K562 (cell line): ENCODE measurements at regions not wholly inside any gene's neighbourhood (a gene's known extent, or its start where the extent isn't known, plus 50 kb on each side); places are given as distances from the start of the nearest gene placed in this dataset.

Experiments used
- EP300 ChIP-seq: IDR thresholded peaks from 2 replicates; pipeline ENCODE4 v1.6.1; 2012; ENCODE audit warnings: low read length, improper control_type of control experiment
- EZH2 ChIP-seq: IDR thresholded peaks from 2 replicates; pipeline ENCODE4 v1.6.1; 2012; ENCODE audit warnings: low read depth, mild to moderate bottlenecking, inconsistent platforms, low read length, borderline replicate concordance
- NCOR1 ChIP-seq: fragments of 450-650 bp; IDR thresholded peaks from 2 replicates; pipeline ENCODE4 v1.6.1; 2016; ENCODE audit warnings: mild to moderate bottlenecking, moderate library complexity
- NR2C2 ChIP-seq, 2 experiments: fragments of 200-800 bp in 1 of 2; sonication (Bioruptor generic) in 1 of 2; sonication (generic) in 1 of 2; formaldehyde crosslinking in 1 of 2; IDR thresholded peaks; 2 replicates each; pipeline versions ENCODE4 v1.6.1 to v1.8.0; 2016 to 2022; ENCODE audit warnings: mild to moderate bottlenecking in 1 of 2, missing compliant biosample characterization in 1 of 2, missing genetic modification characterization in 1 of 2, missing genetic modification reagents in 1 of 2
- TF ChIP-seq, protein P1 (sequence below), 3 experiments: IDR thresholded peaks in 2 of 3; conservative IDR thresholded peaks in 1 of 3; 2 replicates each; pipeline ENCODE4 v1.5.1; 2011 to 2012; ENCODE audit warnings: low read length in 3 of 3, mild to moderate bottlenecking in 3 of 3, control low read depth in 2 of 3, improper control_type of control experiment in 1 of 3, inconsistent platforms in 1 of 3, low read depth in 1 of 3, mixed read lengths in 1 of 3, moderate library complexity in 1 of 3; ENCODE audit not compliant: insufficient read depth in 2 of 3

DNA sequence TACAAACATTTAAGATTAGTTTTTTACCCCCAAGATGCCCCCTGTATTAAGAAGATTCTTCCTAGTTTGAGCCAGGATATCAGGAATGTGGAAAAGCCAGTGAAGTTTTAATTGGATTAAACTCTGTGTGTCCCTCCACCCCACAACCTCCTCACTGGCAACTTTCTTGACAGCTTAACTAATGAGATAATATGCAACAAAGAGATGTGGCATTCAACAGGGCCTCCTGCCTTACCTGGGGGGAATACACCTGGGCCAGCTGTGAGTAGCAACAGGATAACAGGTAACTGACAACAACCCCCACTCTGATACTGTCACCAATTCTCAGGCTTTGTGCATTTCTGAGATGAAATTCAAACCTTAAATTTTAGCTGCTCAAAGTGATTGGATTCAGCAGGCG is 512.3 kb downstream of the TFAP2B start:
- TF ChIP-seq EP300 (no peak), NCOR1 (no peak), EZH2 (no peak), NR2C2 (CRISPR knock-in tag; IDR thresholded peaks at IDR 0.05) (no peak), NR2C2 (tag; IDR thresholded peaks at IDR 0.05) (no peak)
- TF ChIP-seq, protein P1, sequence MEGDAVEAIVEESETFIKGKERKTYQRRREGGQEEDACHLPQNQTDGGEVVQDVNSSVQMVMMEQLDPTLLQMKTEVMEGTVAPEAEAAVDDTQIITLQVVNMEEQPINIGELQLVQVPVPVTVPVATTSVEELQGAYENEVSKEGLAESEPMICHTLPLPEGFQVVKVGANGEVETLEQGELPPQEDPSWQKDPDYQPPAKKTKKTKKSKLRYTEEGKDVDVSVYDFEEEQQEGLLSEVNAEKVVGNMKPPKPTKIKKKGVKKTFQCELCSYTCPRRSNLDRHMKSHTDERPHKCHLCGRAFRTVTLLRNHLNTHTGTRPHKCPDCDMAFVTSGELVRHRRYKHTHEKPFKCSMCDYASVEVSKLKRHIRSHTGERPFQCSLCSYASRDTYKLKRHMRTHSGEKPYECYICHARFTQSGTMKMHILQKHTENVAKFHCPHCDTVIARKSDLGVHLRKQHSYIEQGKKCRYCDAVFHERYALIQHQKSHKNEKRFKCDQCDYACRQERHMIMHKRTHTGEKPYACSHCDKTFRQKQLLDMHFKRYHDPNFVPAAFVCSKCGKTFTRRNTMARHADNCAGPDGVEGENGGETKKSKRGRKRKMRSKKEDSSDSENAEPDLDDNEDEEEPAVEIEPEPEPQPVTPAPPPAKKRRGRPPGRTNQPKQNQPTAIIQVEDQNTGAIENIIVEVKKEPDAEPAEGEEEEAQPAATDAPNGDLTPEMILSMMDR (IDR thresholded peaks at IDR 0.05 in 2 of 3, conservative IDR thresholded peaks at IDR 0.05 in 1 of 3; ENCODE audit: insufficient read depth in 2 of 3, low read depth in 1 of 3, low read length in 3 of 3), result no peak
